AG04450 (cell line): ENCODE measurements at regions not wholly inside any gene's neighbourhood (a gene's known extent, or its start where the extent isn't known, plus 50 kb on each side); places are given as distances from the start of the nearest gene placed in this dataset.

Experiments used
- CTCF ChIA-PET: fragments of 300-600, 350-600 bp; formaldehyde crosslinking; extraction: SDS; loops from one replicate; lab custom pipeline; 2022; ENCODE audit warnings: antibody characterized with exemption, inconsistent platforms; lab: Charles Lee
- POLR2A ChIA-PET: fragments of 350-600 bp; formaldehyde crosslinking; extraction: SDS; loops from one replicate; lab custom pipeline; 2021; ENCODE audit warnings: antibody characterized with exemption, inconsistent platforms; lab: Yijun Ruan, JAX
- DNase-seq: peaks from one replicate; pipeline ENCODE4 v3.0.0-alpha.2; 2011; ENCODE audit warnings: low read depth, low spot score
- H3K27ac ChIP-seq: one replicate; pipeline ENCODE4 v1.5.1; 2012; ENCODE audit warnings: low read depth, low read length, control low read depth
- H3K27me3 ChIP-seq: one replicate; pipeline ENCODE4 v1.6.0; 2012; ENCODE audit warnings: low read length; ENCODE audit not compliant: control insufficient read depth, insufficient read depth
- H3K4me3 ChIP-seq: 2 replicates; pipeline ENCODE4 v1.5.1; 2011; ENCODE audit warnings: mild to moderate bottlenecking, low read depth, low read length, control low read depth
- H3K9me3 ChIP-seq: 2 replicates; pipeline ENCODE4 v1.5.1; 2012; ENCODE audit warnings: low read length; ENCODE audit not compliant: control insufficient read depth, insufficient read depth
- TF ChIP-seq, protein P1 (sequence below): IDR thresholded peaks from 2 replicates; pipeline ENCODE4 v1.5.1; 2011; ENCODE audit warnings: low read depth, low read length, control low read depth, inconsistent platforms

DNA sequence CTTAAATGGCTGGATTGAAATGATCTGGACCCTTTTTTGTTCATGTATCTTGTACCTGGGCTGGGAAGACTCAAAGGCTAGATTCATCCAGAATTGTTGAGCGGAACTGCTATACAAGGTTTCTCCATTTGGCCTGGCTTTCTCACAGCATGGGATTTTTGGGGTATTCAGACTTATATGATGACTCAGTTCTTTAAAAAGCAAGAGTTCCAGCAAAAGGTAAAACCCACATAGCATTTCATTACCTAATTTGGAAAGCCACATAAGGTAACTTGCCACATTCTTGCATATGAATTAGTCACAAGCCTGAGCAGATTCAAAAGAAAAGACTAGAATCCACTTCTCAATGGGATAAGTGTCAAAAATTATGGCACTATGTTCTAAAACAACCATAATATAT lies 137.4 kb downstream of the HGF start:
- no peak overlapping the region for H3K4me3 ChIP-seq
- no peak overlapping the region for H3K27ac ChIP-seq
- CTCF ChIA-PET, result no interaction called here
- POLR2A ChIA-PET, result no interaction called here
- no peaks in the 10 kb centered on the region for H3K27me3 ChIP-seq
- TF ChIP-seq, protein P1, sequence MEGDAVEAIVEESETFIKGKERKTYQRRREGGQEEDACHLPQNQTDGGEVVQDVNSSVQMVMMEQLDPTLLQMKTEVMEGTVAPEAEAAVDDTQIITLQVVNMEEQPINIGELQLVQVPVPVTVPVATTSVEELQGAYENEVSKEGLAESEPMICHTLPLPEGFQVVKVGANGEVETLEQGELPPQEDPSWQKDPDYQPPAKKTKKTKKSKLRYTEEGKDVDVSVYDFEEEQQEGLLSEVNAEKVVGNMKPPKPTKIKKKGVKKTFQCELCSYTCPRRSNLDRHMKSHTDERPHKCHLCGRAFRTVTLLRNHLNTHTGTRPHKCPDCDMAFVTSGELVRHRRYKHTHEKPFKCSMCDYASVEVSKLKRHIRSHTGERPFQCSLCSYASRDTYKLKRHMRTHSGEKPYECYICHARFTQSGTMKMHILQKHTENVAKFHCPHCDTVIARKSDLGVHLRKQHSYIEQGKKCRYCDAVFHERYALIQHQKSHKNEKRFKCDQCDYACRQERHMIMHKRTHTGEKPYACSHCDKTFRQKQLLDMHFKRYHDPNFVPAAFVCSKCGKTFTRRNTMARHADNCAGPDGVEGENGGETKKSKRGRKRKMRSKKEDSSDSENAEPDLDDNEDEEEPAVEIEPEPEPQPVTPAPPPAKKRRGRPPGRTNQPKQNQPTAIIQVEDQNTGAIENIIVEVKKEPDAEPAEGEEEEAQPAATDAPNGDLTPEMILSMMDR, result no peak
- no peak for DNase-seq
- no peaks in the 10 kb centered on the region for H3K9me3 ChIP-seq

DNA sequence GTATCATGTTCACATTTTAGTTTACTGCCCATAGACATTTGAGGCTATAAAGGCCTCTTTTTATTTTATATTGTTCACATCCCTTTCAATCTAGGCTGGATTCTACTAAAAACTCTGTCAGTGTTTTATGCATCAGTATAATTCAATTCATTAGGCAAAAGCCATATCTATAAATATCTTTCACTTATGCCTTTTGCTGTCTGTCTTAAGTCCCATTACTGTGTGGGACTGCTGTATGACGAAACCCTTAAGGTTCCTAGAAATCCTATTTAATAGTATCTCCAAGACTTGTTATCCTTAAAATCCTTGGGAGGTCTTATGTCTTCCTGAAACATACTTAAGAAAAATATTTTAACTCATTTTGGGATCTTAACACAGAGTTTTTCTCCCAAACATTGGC lies 139.2 kb downstream of the HGF start:
- ChIA-PET CTCF (no interaction called here), POLR2A (no interaction called here)
- H3K4me3 ChIP-seq, result no peak overlapping the region
- no peak for DNase-seq
- TF ChIP-seq, protein P1, result no peak
- no peak overlapping the region for H3K27ac ChIP-seq
- no peaks in the 10 kb centered on the region for H3K27me3 ChIP-seq
- no peaks in the 10 kb centered on the region for H3K9me3 ChIP-seq

DNA sequence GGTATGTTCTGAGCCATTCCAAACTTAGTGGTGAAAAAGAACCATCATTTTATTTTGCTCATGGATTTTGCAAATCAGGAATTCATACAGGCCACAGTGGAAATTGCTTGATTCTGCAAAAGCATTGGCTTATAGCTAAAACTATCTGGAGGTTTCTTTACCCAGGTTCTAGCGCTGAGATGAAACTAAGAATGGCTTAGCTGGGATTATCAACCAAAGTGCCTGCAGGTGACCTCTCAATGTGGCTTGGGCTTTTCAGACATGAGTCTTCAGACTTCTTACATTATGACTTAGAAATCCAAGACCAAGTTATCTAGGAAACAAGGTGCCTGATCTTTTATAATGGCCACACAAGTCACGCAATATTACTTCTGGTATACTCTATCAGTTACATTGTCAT lies 140.1 kb downstream of the HGF start:
- Histone ChIP-seq H3K4me3 (no peak overlapping the region), H3K9me3 (no peaks in the 10 kb centered on the region), H3K27ac (no peak overlapping the region), H3K27me3 (no peaks in the 10 kb centered on the region)
- ChIA-PET CTCF (no interaction called here), POLR2A (no interaction called here)
- no peak for DNase-seq
- TF ChIP-seq, protein P1, result no peak

DNA sequence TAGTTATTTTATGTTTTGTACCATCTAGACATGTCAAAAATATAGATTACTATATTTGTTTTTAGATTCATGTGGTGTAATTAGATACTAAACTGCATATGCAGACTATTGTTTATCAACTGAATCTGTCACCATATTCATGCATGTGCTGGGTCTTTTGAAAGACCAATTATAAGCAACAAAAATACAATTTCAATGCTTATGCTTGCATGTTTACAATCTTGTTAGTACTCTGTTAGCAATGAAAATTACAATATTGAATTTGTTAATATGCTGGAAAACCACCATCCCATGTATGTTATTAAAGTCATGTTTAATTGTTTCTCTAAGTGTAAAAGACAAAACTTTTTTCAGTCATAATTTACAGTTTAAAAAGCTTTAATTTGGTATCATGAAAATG lies 140.9 kb downstream of the HGF start:
- POLR2A ChIA-PET, result no interaction called here
- Histone ChIP-seq H3K27ac (no peak overlapping the region), H3K27me3 (no peaks in the 10 kb centered on the region), H3K9me3 (no peaks in the 10 kb centered on the region), H3K4me3 (no peak overlapping the region)
- CTCF ChIA-PET, result no interaction called here
- no peak for DNase-seq
- TF ChIP-seq, protein P1, result no peak

DNA sequence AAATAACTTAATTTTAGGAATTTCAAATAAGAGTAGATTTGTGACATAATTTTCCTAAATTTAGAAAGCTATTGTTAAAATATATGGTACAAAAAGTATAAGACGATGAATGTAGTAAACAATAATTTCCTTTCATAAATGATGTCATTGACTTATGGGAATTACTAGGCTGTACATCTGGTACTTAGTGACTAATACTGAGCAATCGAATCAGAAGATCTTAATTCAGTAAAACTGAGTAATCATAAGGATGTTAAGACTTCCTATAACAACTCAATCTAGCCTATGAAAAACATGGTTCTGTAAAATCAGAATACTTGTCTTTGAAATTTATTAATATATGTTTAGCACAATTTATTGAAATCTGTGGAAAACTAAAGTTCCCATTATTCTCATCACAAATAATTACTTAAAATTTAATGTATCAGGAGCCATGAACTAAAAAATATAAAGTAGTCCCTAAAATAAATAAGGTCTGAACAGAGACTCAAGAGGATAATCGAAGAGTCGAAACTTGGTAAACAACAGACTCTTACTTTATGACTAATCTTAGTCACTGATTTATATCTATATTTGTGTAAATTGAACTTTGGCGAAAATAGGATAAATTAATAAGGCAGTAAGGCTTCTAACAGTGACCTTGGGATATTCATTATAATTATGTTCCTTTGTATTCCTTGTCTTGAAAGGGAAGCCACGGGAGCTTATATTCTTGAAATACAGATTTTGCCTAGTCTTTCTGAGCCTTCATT lies 142.1 kb downstream of the HGF start:
- TF ChIP-seq, protein P1, result no peak
- no peak for DNase-seq
- H3K27ac ChIP-seq, result no peak overlapping the region
- H3K9me3 ChIP-seq, result no peaks in the 10 kb centered on the region
- H3K4me3 ChIP-seq, result no peak overlapping the region
- POLR2A ChIA-PET, result no interaction called here
- H3K27me3 ChIP-seq, result no peaks in the 10 kb centered on the region
- CTCF ChIA-PET, result no interaction called here
